ENCODE measurements at regions not wholly inside any gene's neighbourhood (a gene's known extent, or its start where the extent isn't known, plus 50 kb on each side); places are given as distances from the start of the nearest gene placed in this dataset.

DNA sequence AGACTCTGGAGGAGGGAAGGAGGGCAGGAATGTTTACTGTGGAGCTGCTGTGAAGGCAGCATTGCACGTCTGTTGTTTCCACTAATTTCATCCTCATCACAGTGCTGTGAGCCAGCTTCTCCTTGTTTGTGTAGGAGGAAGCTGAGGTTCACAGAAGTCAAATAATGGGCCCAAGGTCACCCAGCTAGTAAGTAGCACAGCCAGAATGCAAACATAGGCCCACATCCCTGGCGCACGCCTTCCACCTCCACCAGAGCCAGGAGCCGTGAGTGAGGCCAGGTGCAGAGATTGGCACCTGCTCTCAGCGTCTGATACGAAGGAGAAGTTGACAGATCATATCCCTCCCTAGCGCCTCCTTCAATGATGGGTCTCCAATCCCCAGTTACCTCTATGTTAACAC is 93.6 kb downstream of the HTR5A start:
- TF ChIP-seq, protein P1, sequence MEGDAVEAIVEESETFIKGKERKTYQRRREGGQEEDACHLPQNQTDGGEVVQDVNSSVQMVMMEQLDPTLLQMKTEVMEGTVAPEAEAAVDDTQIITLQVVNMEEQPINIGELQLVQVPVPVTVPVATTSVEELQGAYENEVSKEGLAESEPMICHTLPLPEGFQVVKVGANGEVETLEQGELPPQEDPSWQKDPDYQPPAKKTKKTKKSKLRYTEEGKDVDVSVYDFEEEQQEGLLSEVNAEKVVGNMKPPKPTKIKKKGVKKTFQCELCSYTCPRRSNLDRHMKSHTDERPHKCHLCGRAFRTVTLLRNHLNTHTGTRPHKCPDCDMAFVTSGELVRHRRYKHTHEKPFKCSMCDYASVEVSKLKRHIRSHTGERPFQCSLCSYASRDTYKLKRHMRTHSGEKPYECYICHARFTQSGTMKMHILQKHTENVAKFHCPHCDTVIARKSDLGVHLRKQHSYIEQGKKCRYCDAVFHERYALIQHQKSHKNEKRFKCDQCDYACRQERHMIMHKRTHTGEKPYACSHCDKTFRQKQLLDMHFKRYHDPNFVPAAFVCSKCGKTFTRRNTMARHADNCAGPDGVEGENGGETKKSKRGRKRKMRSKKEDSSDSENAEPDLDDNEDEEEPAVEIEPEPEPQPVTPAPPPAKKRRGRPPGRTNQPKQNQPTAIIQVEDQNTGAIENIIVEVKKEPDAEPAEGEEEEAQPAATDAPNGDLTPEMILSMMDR (IDR thresholded peaks at IDR 0.05 in 2 of 3, conservative IDR thresholded peaks at IDR 0.05 in 1 of 3; ENCODE audit: borderline replicate concordance in 1 of 3, insufficient read depth in 1 of 3, low read depth in 2 of 3, low read length in 2 of 3) = no peak
- TF ChIP-seq EZH2 (IDR thresholded peaks at IDR 0.05) (no peak), SRF (IDR thresholded peaks at IDR 0.05; ENCODE audit: low read depth) (no peak)
- TF ChIP-seq, protein P2, sequence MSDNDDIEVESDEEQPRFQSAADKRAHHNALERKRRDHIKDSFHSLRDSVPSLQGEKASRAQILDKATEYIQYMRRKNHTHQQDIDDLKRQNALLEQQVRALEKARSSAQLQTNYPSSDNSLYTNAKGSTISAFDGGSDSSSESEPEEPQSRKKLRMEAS (IDR thresholded peaks at IDR 0.05) = no peak
- TF ChIP-seq, protein P3, sequence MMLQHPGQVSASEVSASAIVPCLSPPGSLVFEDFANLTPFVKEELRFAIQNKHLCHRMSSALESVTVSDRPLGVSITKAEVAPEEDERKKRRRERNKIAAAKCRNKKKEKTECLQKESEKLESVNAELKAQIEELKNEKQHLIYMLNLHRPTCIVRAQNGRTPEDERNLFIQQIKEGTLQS (IDR thresholded peaks at IDR 0.05) = no peak
